ENCODE measurements at regions not wholly inside any gene's neighbourhood (a gene's known extent, or its start where the extent isn't known, plus 50 kb on each side); places are given as distances from the start of the nearest gene placed in this dataset.

DNA sequence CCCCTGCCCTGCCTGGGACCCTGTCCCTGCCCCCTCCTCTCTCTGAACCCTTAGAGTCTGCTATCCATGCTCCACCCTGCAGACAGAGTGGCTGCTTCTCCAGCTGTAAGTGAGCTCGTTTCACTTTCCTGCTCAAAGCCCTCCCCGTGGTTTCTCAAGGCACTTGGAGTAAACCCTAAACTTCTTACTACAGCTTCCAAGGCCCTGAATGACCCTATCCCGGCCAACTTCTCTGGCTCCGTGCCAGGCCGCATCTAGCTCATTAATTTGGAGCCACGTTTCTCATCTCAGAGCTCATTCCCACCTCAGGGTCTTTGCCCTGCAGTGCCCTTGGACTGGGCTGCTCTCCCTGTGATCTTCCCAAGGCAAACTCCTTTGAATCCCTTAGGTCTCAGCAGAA, 235.1 kb upstream of the RUNX1 start:
- Histone ChIP-seq H3K27ac (no peak overlapping the region), H3K9me3 (peaks cover 0 to 6% (median 3%) of the 10 kb centered on the region in 4 donors), H3K27me3 (no peaks in the 10 kb centered on the region), H3K36me3 (no peaks in the 10 kb centered on the region), H3K4me3 (no peak overlapping the region), H3K4me1 (no peaks in the 10 kb centered on the region)
- 50% methylated on average over 6 of the region's 6 CpGs for WGBS, 2 donors
- ATAC-seq (ENCODE audit: low FRiP score in 2 of 2): peak; percentile 46 to 49
- no peak for DNase-seq
- TF ChIP-seq POLR2A (IDR thresholded peaks at IDR 0.05) (no peak), EP300 (IDR thresholded peaks at IDR 0.05) (no peak), POLR2AphosphoS5 (IDR thresholded peaks at IDR 0.05) (no peak)
- TF ChIP-seq, protein P1, sequence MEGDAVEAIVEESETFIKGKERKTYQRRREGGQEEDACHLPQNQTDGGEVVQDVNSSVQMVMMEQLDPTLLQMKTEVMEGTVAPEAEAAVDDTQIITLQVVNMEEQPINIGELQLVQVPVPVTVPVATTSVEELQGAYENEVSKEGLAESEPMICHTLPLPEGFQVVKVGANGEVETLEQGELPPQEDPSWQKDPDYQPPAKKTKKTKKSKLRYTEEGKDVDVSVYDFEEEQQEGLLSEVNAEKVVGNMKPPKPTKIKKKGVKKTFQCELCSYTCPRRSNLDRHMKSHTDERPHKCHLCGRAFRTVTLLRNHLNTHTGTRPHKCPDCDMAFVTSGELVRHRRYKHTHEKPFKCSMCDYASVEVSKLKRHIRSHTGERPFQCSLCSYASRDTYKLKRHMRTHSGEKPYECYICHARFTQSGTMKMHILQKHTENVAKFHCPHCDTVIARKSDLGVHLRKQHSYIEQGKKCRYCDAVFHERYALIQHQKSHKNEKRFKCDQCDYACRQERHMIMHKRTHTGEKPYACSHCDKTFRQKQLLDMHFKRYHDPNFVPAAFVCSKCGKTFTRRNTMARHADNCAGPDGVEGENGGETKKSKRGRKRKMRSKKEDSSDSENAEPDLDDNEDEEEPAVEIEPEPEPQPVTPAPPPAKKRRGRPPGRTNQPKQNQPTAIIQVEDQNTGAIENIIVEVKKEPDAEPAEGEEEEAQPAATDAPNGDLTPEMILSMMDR (IDR thresholded peaks at IDR 0.05): no peak

DNA sequence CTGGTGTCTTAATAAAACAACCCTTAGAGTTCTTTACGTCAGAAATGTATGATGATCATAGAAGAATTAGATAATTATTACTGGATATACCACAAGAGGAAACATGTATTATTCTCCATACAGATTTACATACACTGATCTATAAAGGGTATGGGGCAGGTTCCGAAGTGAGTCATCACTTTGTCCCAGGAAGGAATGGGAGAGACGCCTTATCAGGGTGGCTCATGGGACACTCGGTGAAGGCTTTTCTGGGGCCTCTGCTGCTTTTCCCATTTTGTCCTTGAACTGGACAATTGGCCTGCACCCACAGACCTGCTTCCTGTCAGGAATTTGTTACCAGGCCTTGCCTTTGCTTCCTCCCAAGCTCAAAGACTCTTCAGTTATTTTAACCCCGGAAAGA, 233.8 kb upstream of the RUNX1 start:
- WGBS, 2 donors: 76 to 82% methylated on average over 5 of the region's 5 CpGs
- no peak for ATAC-seq (ENCODE audit: low FRiP score in 2 of 2)
- peaks cover 0 to 6% (median 3%) of the 10 kb centered on the region in 4 donors for H3K9me3 ChIP-seq

DNA sequence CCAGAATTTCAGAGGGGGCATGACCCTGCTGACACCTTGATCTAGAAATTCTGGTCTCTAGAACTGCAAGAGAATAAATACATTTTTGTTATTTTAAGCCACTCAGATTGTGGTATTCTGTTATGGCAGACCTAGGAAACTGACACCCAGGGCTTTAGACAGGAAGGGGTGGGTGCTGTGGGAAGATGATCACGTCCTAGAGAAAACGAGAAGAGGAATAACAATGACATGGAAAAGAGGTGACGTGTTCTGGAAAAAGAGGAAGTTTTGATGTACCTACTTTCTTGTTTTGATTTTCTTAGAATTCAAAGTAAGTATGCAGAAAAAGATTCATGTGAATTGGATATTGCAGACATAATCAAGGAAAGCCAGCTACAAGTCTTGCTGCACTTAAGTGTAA, 232.9 kb upstream of the RUNX1 start:
- WGBS, 2 donors: 31 to 44% methylated on average over 3 of the region's 3 CpGs
- H3K36me3 ChIP-seq: no peaks in the 10 kb centered on the region
- H3K27me3 ChIP-seq: no peaks in the 10 kb centered on the region
- H3K9me3 ChIP-seq: peaks cover 0 to 1% (median under 1%) of the 10 kb centered on the region in 4 donors
- TF ChIP-seq EP300 (IDR thresholded peaks at IDR 0.05): no peak
- TF ChIP-seq, protein P1 (IDR thresholded peaks at IDR 0.05): no peak
- no peak for TF ChIP-seq POLR2AphosphoS5 (IDR thresholded peaks at IDR 0.05)
- TF ChIP-seq POLR2A (IDR thresholded peaks at IDR 0.05): no peak
- no peak overlapping the region for H3K27ac ChIP-seq
- ATAC-seq (ENCODE audit: low FRiP score in 2 of 2) (peak in 1 of 2 donors; percentile 58), DNase-seq (no peak)
- no peaks in the 10 kb centered on the region for H3K4me1 ChIP-seq
- H3K4me3 ChIP-seq: no peak overlapping the region

More for the DNA sequence above, 233.8 kb upstream of the RUNX1 start:
- DNase-seq: no peak
- no peaks in the 10 kb centered on the region for H3K27me3 ChIP-seq
- H3K27ac ChIP-seq: no peak overlapping the region
- no peaks in the 10 kb centered on the region for H3K4me1 ChIP-seq
- H3K4me3 ChIP-seq: no peak overlapping the region
- no peaks in the 10 kb centered on the region for H3K36me3 ChIP-seq
- TF ChIP-seq POLR2AphosphoS5 (IDR thresholded peaks at IDR 0.05) (no peak), POLR2A (IDR thresholded peaks at IDR 0.05) (no peak), EP300 (IDR thresholded peaks at IDR 0.05) (no peak)
- TF ChIP-seq, protein P1 (IDR thresholded peaks at IDR 0.05): no peak

DNA sequence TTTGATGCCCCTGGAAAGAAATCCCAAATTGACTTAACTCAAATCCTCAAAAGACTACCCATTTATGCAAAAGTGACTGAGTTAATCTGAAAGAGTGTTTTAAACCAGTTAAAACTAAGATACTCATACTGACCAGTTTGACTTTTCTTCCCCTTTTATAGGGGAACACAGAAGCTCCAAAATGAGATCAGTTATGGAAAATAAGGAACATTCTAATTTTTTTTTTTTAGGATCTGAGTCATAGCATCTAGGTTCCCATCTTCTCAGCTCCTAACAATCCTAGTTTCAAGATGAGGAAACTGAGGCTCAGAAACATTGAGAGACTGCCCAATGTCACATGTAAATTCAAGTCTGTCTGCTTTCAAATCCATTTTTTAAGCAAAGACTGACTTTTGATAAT, 231.1 kb upstream of the RUNX1 start:
- no peaks in the 10 kb centered on the region for H3K9me3 ChIP-seq
- no peaks in the 10 kb centered on the region for H3K27me3 ChIP-seq
- DNase-seq: no peak
- no peaks in the 10 kb centered on the region for H3K36me3 ChIP-seq
- ATAC-seq (ENCODE audit: low FRiP score in 2 of 2): no peak
- H3K4me1 ChIP-seq: no peaks in the 10 kb centered on the region
- no peak overlapping the region for H3K4me3 ChIP-seq
- no peak overlapping the region for H3K27ac ChIP-seq
- TF ChIP-seq EP300 (IDR thresholded peaks at IDR 0.05) (no peak), POLR2AphosphoS5 (IDR thresholded peaks at IDR 0.05) (no peak), POLR2A (IDR thresholded peaks at IDR 0.05) (no peak)
- TF ChIP-seq, protein P1 (IDR thresholded peaks at IDR 0.05): no peak

DNA sequence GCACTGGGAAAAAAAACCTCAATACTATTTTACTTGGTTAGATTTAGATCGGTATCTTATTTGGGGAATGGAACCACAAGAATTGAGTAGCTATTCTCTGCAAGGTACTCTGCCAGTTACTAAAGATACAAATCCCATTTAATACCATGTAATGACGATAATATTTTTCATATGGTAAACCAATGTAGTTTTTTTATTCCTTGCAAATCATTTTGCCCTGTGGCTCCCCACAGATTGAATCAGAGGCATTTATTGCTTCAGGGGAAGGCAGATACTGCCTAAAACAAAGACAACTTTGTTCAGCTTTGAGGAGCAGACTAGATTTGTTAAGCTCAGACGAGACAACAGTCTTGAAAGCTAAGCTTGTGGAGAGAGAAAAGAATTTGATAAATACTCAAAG, 226.7 kb upstream of the RUNX1 start:
- Histone ChIP-seq H3K27me3 (no peaks in the 10 kb centered on the region), H3K4me3 (no peak overlapping the region), H3K27ac (no peak overlapping the region), H3K4me1 (no peaks in the 10 kb centered on the region), H3K9me3 (no peaks in the 10 kb centered on the region), H3K36me3 (no peaks in the 10 kb centered on the region)
- ATAC-seq (ENCODE audit: low FRiP score in 2 of 2) (no peak), DNase-seq (no peak)
- WGBS, 2 donors: 80 to 82% methylated on average over 3 of the region's 3 CpGs
- TF ChIP-seq, protein P1 (IDR thresholded peaks at IDR 0.05): no peak
- TF ChIP-seq EP300 (IDR thresholded peaks at IDR 0.05) (no peak), POLR2AphosphoS5 (IDR thresholded peaks at IDR 0.05) (no peak), POLR2A (IDR thresholded peaks at IDR 0.05) (no peak)

Measured in upper lobe of left lung (tissue), 6 donors.